MM.1S (cell line): ENCODE measurements at regions not wholly inside any gene's neighbourhood (a gene's known extent, or its start where the extent isn't known, plus 50 kb on each side); places are given as distances from the start of the nearest gene placed in this dataset.

Experiments used
- CTCF ChIP-seq: fragments of 300-600 bp; sonication (generic); IDR thresholded peaks from 2 replicates; pipeline ENCODE4 v1.5.1; 2016; ENCODE audit warnings: antibody characterized with exemption, low read length, mixed read lengths
- EZH2 ChIP-seq: fragments of 300-600 bp; sonication (generic); optimal IDR thresholded peaks from 2 replicates; pipeline ENCODE3; 2017; ENCODE audit warnings: low read depth, mild to moderate bottlenecking, antibody characterized with exemption, low read length, mixed read lengths

- TF ChIP-seq EZH2 (no peak), CTCF (no peak)
These were observed 297.7 kb downstream of the DEPDC1B start for GRCh38 chr5:60402161-60402785.
